Common myeloid progenitor, CD34-positive (primary cell): ENCODE measurements at regions not wholly inside any gene's neighbourhood (a gene's known extent, or its start where the extent isn't known, plus 50 kb on each side); places are given as distances from the start of the nearest gene placed in this dataset.

Source experiments
- CTCF ChIA-PET: fragments of 350-600 bp; sonication (Branson Sonifier 250); formaldehyde crosslinking; loops from one replicate; lab custom pipeline; 2021; ENCODE audit warnings: antibody characterized with exemption; lab: Charles Lee
- POLR2A ChIA-PET: fragments of 350-600 bp; sonication (Branson Sonifier 250); formaldehyde crosslinking; loops from one replicate; lab custom pipeline; 2021; ENCODE audit warnings: antibody characterized with exemption; lab: Charles Lee
- DNase-seq, 3 donors: peaks; one replicate each; pipeline versions ENCODE4 v3.0.0 to v3.0.0-alpha.2; 2013
- H3K27ac ChIP-seq, 2 experiments: 1 replicate in 1 of 2; 2 replicates in 1 of 2; pipeline ENCODE4 v1.7.0; 2013; ENCODE audit warnings: inconsistent platforms in 2 of 2, low read length in 2 of 2, mild to moderate bottlenecking in 2 of 2, low read depth in 1 of 2, moderate library complexity in 1 of 2; ENCODE audit not compliant: severe bottlenecking in 2 of 2, insufficient read depth in 1 of 2, poor library complexity in 1 of 2
- H3K27me3 ChIP-seq, 5 experiments: replicated peaks in 2 of 5; 1 replicate in 3 of 5; 2 replicates in 2 of 5; pipeline versions ENCODE4 v1.6.1 to v1.7.0; 2013; ENCODE audit warnings: low read length in 4 of 5, mild to moderate bottlenecking in 2 of 5, moderate library complexity in 2 of 5, inconsistent platforms in 1 of 5; ENCODE audit not compliant: insufficient read depth in 5 of 5, control insufficient read depth in 4 of 5
- H3K36me3 ChIP-seq, 4 experiments: 1 replicate in 2 of 4; 2 replicates in 2 of 4; pipeline versions ENCODE4 v1.6.1 to v1.7.0; 2013; ENCODE audit warnings: low read length in 3 of 4, control low read depth in 1 of 4, mild to moderate bottlenecking in 1 of 4; ENCODE audit not compliant: control insufficient read depth in 4 of 4, insufficient read depth in 4 of 4
- H3K4me1 ChIP-seq, 4 experiments: 1 replicate in 3 of 4; 2 replicates in 1 of 4; pipeline versions ENCODE4 v1.6.1 to v1.7.1; 2013; ENCODE audit warnings: low read length in 3 of 4, mild to moderate bottlenecking in 3 of 4, control low read depth in 1 of 4, inconsistent platforms in 1 of 4, moderate library complexity in 1 of 4; ENCODE audit not compliant: control insufficient read depth in 4 of 4, insufficient read depth in 4 of 4; ENCODE audit errors: control extremely low read depth in 1 of 4
- H3K4me3 ChIP-seq, 7 experiments: 1 replicate in 4 of 7; 2 replicates in 3 of 7; pipeline versions ENCODE4 v1.5.1 to v1.7.0; 2013; ENCODE audit warnings: mild to moderate bottlenecking in 7 of 7, low read length in 6 of 7, moderate library complexity in 6 of 7, inconsistent platforms in 2 of 7, low read depth in 2 of 7, control low read depth in 1 of 7; ENCODE audit not compliant: insufficient read depth in 4 of 7, control insufficient read depth in 1 of 7; ENCODE audit errors: extremely low read depth in 1 of 7
- H3K9me3 ChIP-seq, 5 experiments: 1 replicate in 4 of 5; 2 replicates in 1 of 5; pipeline versions ENCODE4 v1.6.1 to v1.7.1; 2013; ENCODE audit warnings: low read length in 4 of 5, mild to moderate bottlenecking in 2 of 5, inconsistent platforms in 1 of 5, low read depth in 1 of 5, moderate library complexity in 1 of 5; ENCODE audit not compliant: control insufficient read depth in 4 of 5, insufficient read depth in 2 of 5; ENCODE audit errors: control extremely low read depth in 1 of 5
- WGBS: methylation state at CpG from one replicate; pipeline ENCODE4 v1.1.5; 2013; ENCODE audit not compliant: insufficient coverage; 5-methylcytosine and 5-hydroxymethylcytosine counted together

DNA sequence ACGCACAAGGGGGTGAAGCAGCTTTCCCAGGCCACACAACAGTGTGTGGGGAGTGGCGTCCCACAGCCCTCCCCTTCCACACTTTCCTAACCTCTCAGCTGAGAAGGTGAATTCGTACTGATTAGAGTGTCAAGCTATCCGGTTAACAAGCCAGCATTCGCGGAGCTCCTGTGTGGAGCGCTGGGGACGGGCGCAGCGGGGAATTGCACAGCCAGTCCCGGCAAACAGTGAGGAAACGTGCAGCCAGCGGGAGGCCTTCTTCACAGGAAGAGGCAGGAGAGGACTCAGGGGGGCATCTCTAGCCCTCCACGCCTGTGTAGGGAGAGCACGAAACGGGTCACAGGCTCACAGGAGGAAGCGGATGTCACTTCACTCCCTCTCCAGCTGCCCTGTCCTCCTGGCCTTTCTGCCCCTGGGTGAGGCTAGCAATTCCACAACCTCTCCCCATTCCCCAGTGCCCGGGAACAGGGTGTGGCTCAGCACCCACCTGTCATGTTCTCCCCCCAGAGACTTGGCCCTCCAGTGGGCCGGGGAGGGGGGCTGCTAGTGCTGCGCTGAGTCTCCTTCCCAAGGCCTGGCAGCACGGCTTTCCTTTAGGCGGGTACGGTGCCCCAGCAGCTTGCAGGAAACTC is 117.3 kb downstream of the CPZ start:
- Histone ChIP-seq H3K4me3 (no peak overlapping the region), H3K27ac (no peak overlapping the region), H3K9me3 (peaks cover 0 to 19% (median 2%) of the 10 kb centered on the region in 5 experiments), H3K4me1 (no peaks in the 10 kb centered on the region), H3K36me3 (no peaks in the 10 kb centered on the region), H3K27me3 (peaks cover 0 to 35% (median 7%) of the 10 kb centered on the region in 5 experiments)
- ChIA-PET POLR2A (no interaction called here), CTCF (no interaction called here)
- 57% methylated on average over 21 of the region's 23 CpGs for WGBS
- no peak for DNase-seq

DNA sequence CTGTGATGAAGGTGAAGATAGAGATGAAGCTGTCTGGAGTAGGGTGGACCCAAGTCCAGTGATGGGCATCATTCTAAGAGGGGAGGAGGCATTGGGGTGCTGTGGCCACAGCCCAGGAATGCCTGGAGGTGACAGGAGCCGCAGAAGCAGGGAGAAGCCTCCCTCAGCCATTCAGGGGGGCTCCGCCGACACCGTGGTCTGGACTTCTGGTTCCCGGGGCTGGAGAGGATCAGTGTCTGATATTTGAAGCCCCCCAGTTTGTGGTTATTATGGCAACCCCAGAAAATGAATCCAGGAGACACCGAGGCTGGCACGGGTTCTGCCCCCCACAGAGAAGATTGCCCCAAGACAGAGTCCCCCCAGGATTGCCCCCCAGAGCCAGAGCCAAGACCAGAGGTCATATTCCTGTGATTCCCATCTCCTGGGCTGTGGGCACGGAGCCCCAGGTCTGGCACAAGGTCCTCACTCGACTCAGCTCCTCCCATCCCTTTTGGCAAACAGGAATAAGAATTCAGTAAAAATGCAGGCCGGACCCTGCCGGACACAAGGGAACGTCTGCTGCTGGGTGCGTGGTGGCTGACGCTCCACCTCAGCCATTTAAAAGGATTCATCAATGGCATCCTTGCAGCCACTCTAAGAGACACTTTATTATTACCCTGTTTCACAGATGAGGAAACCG is 116.6 kb downstream of the CPZ start:
- ChIA-PET POLR2A (no interaction called here), CTCF (no interaction called here)
- Histone ChIP-seq H3K4me3 (no peak overlapping the region), H3K9me3 (peaks cover 0 to 15% (median 1%) of the 10 kb centered on the region in 5 experiments), H3K4me1 (no peaks in the 10 kb centered on the region), H3K36me3 (no peaks in the 10 kb centered on the region), H3K27ac (no peak overlapping the region), H3K27me3 (peaks cover 0 to 41% (median 7%) of the 10 kb centered on the region in 5 experiments)
- DNase-seq = no peak
- WGBS = 90% methylated on average over 11 of the region's 15 CpGs

DNA sequence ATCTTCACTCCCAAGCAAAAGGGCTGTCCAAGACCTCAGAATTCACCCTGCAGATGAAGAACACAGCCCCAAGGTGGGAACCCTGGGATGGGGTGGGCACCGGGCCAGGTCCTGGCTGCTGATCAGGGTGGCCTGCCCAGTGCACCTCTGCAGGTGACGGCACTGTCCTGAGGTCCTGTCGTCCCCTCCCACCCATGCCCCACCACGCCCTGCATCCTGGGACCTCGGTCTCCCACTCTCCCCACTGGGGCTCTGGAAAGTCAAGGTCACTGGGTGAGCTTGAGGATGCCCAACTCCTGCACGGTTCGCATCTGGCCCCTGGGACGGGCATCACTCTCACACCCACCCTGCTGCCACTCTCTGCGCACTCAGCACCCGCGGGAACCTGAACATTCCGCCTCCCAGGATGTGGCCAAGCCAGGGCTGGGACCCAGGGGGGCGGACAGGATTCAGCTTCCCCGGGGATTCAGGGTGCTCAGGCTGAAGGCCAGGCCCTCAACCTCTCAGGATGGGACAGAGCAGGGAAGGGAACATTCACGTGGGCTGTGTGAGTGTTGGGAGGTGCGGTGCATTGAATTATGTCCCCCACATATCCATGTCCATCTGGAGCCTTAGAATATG is 115.9 kb downstream of the CPZ start:
- ChIA-PET CTCF (no interaction called here), POLR2A (interaction anchor here (0.7 kb wide), 1 partner anchor 20 kb away, joined by 3 read pairs; no protein-coding TSS in a partner anchor)
- Histone ChIP-seq H3K27ac (no peak overlapping the region), H3K9me3 (peaks cover 0 to 10% (median 0%) of the 10 kb centered on the region in 5 experiments), H3K4me3 (no peak overlapping the region), H3K4me1 (no peaks in the 10 kb centered on the region), H3K36me3 (no peaks in the 10 kb centered on the region), H3K27me3 (peaks cover 0 to 48% (median 7%) of the 10 kb centered on the region in 5 experiments)
- DNase-seq = no peak
- 95% methylated on average over 12 of the region's 16 CpGs for WGBS

DNA sequence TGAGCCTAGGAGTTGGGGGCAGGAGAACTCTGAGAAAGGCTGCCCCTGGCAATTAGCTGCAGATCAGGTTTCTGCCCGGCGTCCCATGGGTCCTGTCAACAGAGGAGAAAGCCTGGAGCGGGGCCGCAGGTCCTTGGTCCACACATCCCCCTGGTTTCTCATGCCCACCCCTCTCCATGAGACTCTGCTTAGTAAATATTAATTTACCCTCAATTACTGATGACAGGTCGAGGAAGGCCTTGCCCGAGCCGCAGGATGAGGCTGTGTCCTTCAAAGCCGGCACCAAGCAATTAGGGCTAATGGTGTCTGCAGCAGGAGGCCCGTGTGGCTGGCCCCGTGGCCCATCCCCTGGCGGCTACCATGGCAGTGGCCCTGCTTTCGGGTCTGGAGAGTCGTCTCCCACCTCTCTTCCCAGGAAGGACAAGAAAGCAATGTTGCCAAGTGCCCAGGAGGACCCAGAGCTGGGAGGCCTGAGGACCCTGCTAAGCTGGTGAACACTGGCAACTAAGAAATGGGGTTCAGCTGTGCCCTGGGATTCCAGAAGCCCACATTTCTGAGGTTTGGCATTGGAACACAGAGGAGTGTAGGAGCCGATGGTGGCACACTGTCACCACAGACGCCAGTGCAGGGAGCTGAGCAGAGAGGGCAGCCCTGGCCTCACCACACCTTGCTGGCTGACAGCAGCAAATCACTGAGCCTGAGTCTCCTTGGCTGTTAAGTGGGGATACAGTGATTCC is 114.6 kb downstream of the CPZ start:
- Histone ChIP-seq H3K4me3 (no peak overlapping the region), H3K27me3 (peaks cover 0 to 61% (median 6%) of the 10 kb centered on the region in 5 experiments), H3K4me1 (no peaks in the 10 kb centered on the region), H3K27ac (no peak overlapping the region), H3K9me3 (no peaks in the 10 kb centered on the region), H3K36me3 (no peaks in the 10 kb centered on the region)
- POLR2A ChIA-PET = no interaction called here
- CTCF ChIA-PET = no interaction called here
- 61% methylated on average over 14 of the region's 15 CpGs for WGBS
- no peak for DNase-seq

DNA sequence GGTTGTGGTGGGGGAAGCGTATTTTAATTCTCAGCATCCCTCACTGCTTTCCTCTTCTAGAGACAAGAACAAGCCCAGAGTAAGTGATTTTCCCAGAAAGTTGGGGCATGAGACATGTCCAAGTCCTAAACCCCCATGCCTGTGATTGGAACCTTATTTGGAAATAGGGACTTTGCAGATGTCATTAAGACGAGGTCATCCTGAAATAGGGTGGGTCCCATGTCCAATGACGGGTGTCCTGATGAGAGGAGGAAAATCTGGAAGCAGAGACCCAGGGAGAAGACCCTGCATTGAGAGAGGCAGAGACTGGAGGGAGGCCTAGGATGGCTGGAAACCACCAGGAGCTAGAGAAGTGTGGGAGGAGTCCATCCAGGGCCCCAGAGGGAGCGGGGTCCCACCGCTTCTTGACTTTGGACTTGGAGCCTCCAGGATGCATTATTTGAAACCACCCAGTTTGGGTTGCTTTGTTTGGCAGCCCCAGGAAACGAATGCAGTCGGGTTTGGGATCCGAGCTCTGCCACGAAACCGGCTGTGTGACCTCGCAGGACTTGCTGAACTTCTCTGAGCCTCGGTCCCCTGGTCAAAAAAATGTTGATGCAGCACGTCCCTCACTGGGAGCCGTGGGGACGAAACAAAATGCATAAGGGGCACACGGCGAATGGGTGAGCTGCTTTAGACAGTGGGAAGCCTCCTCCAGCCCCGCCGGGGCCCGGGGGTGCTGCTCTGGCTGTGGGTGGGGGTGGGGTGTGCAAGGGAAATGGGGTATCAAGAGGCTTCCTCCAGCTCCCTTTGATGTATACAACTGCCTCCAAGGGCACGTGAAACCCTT is 113.9 kb downstream of the CPZ start:
- H3K27ac ChIP-seq = no peak overlapping the region
- WGBS = 62% methylated on average over 19 of the region's 21 CpGs
- DNase-seq = no peak
- no peaks in the 10 kb centered on the region for H3K9me3 ChIP-seq
- peaks cover 0 to 69% (median 6%) of the 10 kb centered on the region in 5 experiments for H3K27me3 ChIP-seq
- POLR2A ChIA-PET = no interaction called here
- H3K4me1 ChIP-seq = no peaks in the 10 kb centered on the region
- CTCF ChIA-PET = no interaction called here
- no peaks in the 10 kb centered on the region for H3K36me3 ChIP-seq
- no peak overlapping the region for H3K4me3 ChIP-seq

DNA sequence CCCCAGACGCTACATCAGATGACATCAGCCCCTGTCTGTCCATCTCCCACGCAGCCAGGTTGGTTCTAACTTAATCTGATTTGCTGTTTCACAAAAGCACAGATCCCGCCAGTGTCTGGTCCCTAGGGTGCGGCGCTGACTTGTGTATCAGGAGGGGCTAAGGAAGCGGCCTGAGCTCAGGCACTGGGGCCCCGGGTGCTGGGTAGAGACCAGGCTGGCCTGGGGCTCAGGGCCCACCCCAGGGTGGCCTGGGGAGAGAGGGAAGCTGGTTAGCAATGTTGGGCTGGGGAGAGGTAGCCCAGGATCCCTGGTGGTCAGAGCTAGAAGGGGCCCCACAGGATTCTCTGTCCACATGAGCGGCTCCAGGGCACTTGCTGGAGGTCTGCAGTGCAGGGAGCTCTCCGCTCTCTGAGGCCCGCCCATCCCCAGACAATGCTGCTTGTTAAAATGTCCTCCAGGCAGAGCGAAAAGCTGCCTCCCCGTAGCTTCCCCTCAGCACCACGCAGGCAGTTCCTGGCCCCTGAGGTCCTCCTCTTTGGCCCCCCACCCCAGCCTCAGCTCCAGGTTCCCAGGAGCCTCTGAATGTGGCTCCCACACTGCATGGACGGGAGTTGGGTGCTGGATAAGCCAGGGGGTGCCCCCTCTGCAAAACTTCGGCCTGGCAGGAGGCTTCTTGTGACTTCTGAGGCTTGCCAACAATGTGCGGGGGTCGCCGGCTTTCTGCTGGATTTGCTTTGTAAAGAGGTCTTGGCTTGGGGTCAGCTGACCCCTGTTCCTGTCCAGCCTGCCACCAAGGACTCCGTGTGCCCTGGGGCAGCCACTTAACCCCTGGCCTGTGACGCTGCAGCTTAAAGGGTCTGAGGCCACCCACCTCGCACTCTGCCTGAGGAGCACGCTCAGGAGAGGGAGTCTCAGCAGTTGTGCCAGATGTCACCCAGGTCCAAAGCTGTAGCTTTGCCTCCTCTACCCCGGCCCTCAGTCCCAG is 112.9 kb downstream of the CPZ start:
- Histone ChIP-seq H3K4me3 (no peak overlapping the region), H3K4me1 (no peaks in the 10 kb centered on the region), H3K9me3 (no peaks in the 10 kb centered on the region), H3K27me3 (peaks cover 0 to 79% (median 6%) of the 10 kb centered on the region in 5 experiments), H3K36me3 (no peaks in the 10 kb centered on the region), H3K27ac (no peak overlapping the region)
- CTCF ChIA-PET = no interaction called here
- POLR2A ChIA-PET = no interaction called here
- DNase-seq = no peak
- 78% methylated on average over 21 of the region's 23 CpGs for WGBS
